ENCODE measurements at regions not wholly inside any gene's neighbourhood (a gene's known extent, or its start where the extent isn't known, plus 50 kb on each side); places are given as distances from the start of the nearest gene placed in this dataset.

DNA sequence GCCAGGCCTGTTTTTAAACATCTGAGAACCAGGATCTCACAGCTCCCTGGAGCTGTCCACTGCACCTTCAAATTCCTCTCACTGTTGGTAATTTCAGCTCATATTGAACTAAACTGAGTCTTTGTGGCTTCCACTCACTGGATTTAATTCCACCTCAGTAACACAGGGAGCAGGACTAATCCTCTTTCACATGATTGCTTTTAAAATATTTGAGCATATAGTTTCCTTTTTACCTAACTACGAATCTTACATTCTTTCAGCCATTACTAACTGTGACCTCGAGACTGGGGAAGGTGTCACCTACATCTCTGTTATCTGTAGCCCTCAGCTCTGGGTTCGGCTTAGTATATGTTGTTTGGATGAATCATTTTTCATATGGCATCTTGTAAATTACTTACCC is 194.3 kb upstream of the C2CD4B start:
- Histone ChIP-seq H3K9me3 (ENCODE audit: control insufficient read depth, low read length) (no peaks in the 10 kb centered on the region), H2AFZ (no peak overlapping the region), H3K4me1 (no peaks in the 10 kb centered on the region), H3K4me3 (ENCODE audit: low read depth, low read length) (no peak overlapping the region), H3K79me2 (no peaks in the 10 kb centered on the region), H3K27me3 (ENCODE audit: control insufficient read depth, insufficient read depth, low read length) (no peaks in the 10 kb centered on the region), H3K36me3 (ENCODE audit: control insufficient read depth, insufficient read depth, low read length) (no peaks in the 10 kb centered on the region), H3K27ac (no peak overlapping the region), H3K9ac (no peak overlapping the region), H3K4me2 (ENCODE audit: low read length) (no peak overlapping the region)
- TF ChIP-seq, protein P1, sequence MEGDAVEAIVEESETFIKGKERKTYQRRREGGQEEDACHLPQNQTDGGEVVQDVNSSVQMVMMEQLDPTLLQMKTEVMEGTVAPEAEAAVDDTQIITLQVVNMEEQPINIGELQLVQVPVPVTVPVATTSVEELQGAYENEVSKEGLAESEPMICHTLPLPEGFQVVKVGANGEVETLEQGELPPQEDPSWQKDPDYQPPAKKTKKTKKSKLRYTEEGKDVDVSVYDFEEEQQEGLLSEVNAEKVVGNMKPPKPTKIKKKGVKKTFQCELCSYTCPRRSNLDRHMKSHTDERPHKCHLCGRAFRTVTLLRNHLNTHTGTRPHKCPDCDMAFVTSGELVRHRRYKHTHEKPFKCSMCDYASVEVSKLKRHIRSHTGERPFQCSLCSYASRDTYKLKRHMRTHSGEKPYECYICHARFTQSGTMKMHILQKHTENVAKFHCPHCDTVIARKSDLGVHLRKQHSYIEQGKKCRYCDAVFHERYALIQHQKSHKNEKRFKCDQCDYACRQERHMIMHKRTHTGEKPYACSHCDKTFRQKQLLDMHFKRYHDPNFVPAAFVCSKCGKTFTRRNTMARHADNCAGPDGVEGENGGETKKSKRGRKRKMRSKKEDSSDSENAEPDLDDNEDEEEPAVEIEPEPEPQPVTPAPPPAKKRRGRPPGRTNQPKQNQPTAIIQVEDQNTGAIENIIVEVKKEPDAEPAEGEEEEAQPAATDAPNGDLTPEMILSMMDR (IDR thresholded peaks at IDR 0.05): no peak

DNA sequence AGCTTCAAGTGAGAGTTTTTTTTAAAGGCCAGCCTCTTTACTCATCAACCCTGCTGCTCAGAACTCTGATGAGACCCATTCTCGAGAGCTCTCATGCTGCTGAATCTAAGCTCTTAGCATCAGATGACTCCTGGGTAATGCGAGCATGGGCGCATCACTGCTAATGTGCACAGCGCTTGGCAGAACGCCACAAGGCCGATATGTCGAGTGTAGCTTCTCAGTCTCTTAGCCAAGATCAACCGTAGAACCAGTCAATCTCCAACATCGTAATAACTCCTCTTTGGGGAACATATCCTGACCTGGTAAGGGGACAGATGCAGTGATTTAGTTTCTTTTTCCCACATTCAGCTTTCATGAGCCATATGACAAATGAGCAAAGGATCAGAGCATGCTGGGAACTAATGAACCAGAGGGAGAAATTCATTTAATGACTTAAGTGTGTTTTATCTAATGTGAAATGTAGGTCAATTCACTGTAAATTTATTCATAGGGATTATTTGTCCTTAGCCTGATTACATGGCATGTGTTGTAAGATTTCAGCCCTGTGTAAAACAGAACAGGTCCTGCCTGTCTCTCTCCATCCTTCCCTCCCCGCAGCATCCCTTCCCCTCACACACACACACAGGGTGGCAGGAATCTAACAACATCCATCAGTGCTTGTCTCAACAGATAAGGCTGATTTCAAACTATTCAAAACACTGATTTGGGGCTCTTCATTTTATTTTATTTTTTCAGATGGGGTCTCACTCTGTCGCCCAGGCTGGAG is 195.4 kb upstream of the C2CD4B start:
- H3K27ac ChIP-seq: no peak overlapping the region
- no peak overlapping the region for H2AFZ ChIP-seq
- H3K9ac ChIP-seq: no peak overlapping the region
- no peaks in the 10 kb centered on the region for H3K27me3 ChIP-seq (ENCODE audit: control insufficient read depth, insufficient read depth, low read length)
- H3K36me3 ChIP-seq (ENCODE audit: control insufficient read depth, insufficient read depth, low read length): no peaks in the 10 kb centered on the region
- H3K4me1 ChIP-seq: no peaks in the 10 kb centered on the region
- H3K4me2 ChIP-seq (ENCODE audit: low read length): no peak overlapping the region
- H3K79me2 ChIP-seq: no peaks in the 10 kb centered on the region
- no peak overlapping the region for H3K4me3 ChIP-seq (ENCODE audit: low read depth, low read length)
- TF ChIP-seq, protein P1 (IDR thresholded peaks at IDR 0.05): no peak
- no peaks in the 10 kb centered on the region for H3K9me3 ChIP-seq (ENCODE audit: control insufficient read depth, low read length)

DNA sequence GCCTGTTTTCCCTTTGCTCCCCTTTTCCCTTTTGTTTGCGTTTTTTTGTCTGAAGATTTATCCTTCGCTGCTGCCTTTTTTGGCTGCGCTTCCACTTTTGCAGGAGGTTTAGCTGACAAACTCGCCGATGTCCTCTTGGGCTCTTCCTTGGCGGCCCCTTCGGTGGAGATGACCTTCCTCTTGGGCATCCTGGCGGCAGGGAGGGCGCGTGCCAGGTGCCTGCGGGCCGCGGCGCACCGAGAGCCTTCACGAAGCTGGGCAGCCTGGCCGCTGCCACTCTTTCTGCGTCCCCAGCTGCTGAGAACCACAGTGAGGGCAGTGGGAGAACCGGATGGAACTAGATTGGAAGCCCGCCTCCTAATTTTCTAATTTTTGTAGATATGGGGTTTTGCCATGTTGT is 197.1 kb upstream of the C2CD4B start:
- no peak overlapping the region for H3K4me3 ChIP-seq (ENCODE audit: low read depth, low read length)

DNA sequence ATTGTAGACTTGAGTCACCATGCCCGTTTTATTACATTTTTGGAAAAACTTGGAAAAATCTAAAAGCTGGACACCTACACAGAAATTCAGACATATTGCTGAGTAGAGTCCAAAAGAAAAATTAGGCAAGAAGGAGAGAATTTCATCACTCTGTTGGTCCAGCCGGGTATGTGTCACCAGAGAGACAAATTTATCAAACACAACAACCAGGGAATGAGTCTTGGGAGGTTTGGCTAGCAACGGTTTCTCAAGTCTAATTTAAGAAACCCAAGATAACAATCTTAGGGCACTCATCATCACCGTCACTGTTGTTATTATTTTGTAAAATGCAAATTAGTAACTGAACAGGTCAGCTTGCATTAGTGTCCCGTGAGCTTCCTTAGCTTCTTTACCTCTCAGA is 197.5 kb upstream of the C2CD4B start:
- H3K4me1 ChIP-seq: no peaks in the 10 kb centered on the region
- no peaks in the 10 kb centered on the region for H3K79me2 ChIP-seq
- H2AFZ ChIP-seq: no peak overlapping the region
- TF ChIP-seq, protein P1 (IDR thresholded peaks at IDR 0.05): no peak
- H3K4me3 ChIP-seq (ENCODE audit: low read depth, low read length): no peak overlapping the region
- H3K9ac ChIP-seq: no peak overlapping the region
- H3K9me3 ChIP-seq (ENCODE audit: control insufficient read depth, low read length): no peaks in the 10 kb centered on the region
- no peak overlapping the region for H3K27ac ChIP-seq
- H3K27me3 ChIP-seq (ENCODE audit: control insufficient read depth, insufficient read depth, low read length): no peaks in the 10 kb centered on the region
- no peaks in the 10 kb centered on the region for H3K36me3 ChIP-seq (ENCODE audit: control insufficient read depth, insufficient read depth, low read length)
- no peak overlapping the region for H3K4me2 ChIP-seq (ENCODE audit: low read length)

More for the DNA sequence above, 197.1 kb upstream of the C2CD4B start:
- Histone ChIP-seq H2AFZ (no peak overlapping the region), H3K9me3 (ENCODE audit: control insufficient read depth, low read length) (no peaks in the 10 kb centered on the region), H3K79me2 (no peaks in the 10 kb centered on the region), H3K27me3 (ENCODE audit: control insufficient read depth, insufficient read depth, low read length) (no peaks in the 10 kb centered on the region), H3K9ac (no peak overlapping the region), H3K4me1 (no peaks in the 10 kb centered on the region), H3K4me2 (ENCODE audit: low read length) (no peak overlapping the region), H3K36me3 (ENCODE audit: control insufficient read depth, insufficient read depth, low read length) (no peaks in the 10 kb centered on the region), H3K27ac (no peak overlapping the region)
- TF ChIP-seq, protein P1 (IDR thresholded peaks at IDR 0.05): no peak

DNA sequence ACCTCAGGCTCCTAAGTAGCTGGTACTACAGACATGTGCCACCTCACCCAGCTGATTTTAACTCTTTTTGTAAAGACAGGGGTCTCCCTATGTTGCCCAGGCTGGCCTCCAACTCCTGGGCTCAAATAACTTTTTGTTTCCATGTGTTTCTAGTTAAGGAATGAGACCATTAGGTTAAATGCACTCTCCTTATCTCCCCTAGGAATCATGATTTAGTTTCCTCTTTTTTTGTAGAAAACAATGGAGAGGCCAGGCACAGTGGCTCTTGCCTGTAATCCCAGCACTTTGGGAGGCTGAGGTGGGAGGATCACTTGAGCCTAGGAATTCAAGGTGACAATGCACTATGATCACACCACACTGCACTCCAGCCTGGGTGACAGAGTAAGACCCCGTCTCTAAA is 198.8 kb upstream of the C2CD4B start:
- TF ChIP-seq, protein P1 (IDR thresholded peaks at IDR 0.05): no peak
- Histone ChIP-seq H3K36me3 (ENCODE audit: control insufficient read depth, insufficient read depth, low read length) (no peaks in the 10 kb centered on the region), H3K9ac (no peak overlapping the region)

More for the DNA sequence above, 198.8 kb upstream of the C2CD4B start:
- H3K4me2 ChIP-seq (ENCODE audit: low read length): no peak overlapping the region
- H3K4me3 ChIP-seq (ENCODE audit: low read depth, low read length): no peak overlapping the region
- H3K79me2 ChIP-seq: no peaks in the 10 kb centered on the region
- no peak overlapping the region for H2AFZ ChIP-seq
- no peak overlapping the region for H3K27ac ChIP-seq
- no peaks in the 10 kb centered on the region for H3K9me3 ChIP-seq (ENCODE audit: control insufficient read depth, low read length)
- no peaks in the 10 kb centered on the region for H3K27me3 ChIP-seq (ENCODE audit: control insufficient read depth, insufficient read depth, low read length)
- no peaks in the 10 kb centered on the region for H3K4me1 ChIP-seq
